DOHH2 (cell line): ENCODE measurements at regions not wholly inside any gene's neighbourhood (a gene's known extent, or its start where the extent isn't known, plus 50 kb on each side); places are given as distances from the start of the nearest gene placed in this dataset.
A peak's percentile ranks its signal among the peaks of the same experiment; 100 is the strongest.

Experiments
- H3F3A ChIP-seq: fragments of 200-600 bp; sonication (generic), shearing (Covaris generic); 2 replicates; pipeline ENCODE4 v1.6.0; 2016; ENCODE audit warnings: antibody characterized with exemption, mild to moderate bottlenecking; ENCODE audit not compliant: control insufficient read depth, insufficient read depth
- H3K27ac ChIP-seq: fragments of 200-600 bp; sonication (generic); 2 replicates; pipeline ENCODE4 v1.5.1; 2014; ENCODE audit warnings: low read depth, mild to moderate bottlenecking, low read length, moderate library complexity
- H3K27me3 ChIP-seq: fragments of 200-600 bp; sonication (generic); 2 replicates; pipeline ENCODE4 v1.6.1; 2014; ENCODE audit warnings: mild to moderate bottlenecking, low read length, mixed read lengths; ENCODE audit not compliant: control insufficient read depth
- H3K36me3 ChIP-seq: fragments of 200-600 bp; sonication (generic); 2 replicates; pipeline ENCODE4 v1.6.1; 2014; ENCODE audit warnings: mild to moderate bottlenecking, low read length, moderate library complexity, mixed read lengths; ENCODE audit not compliant: control insufficient read depth
- H3K4me1 ChIP-seq: fragments of 200-600 bp; sonication (generic); 2 replicates; pipeline ENCODE4 v1.6.1; 2014; ENCODE audit warnings: mild to moderate bottlenecking, low read length, mixed read lengths; ENCODE audit not compliant: control insufficient read depth
- H3K4me2 ChIP-seq: fragments of 200-600 bp; sonication (generic); 2 replicates; pipeline ENCODE4 v1.6.0; 2014; ENCODE audit warnings: mild to moderate bottlenecking, low read length, moderate library complexity
- H3K4me3 ChIP-seq: fragments of 200-600 bp; sonication (generic); 2 replicates; pipeline ENCODE4 v1.5.1; 2014; ENCODE audit warnings: mild to moderate bottlenecking, low read length, mixed read lengths
- H3K79me2 ChIP-seq: fragments of 200-600 bp; sonication (generic); 2 replicates; pipeline ENCODE4 v1.6.1; 2014; ENCODE audit warnings: mild to moderate bottlenecking, low read length, mixed read lengths; ENCODE audit not compliant: control insufficient read depth
- H3K9me2 ChIP-seq: fragments of 200-600 bp; sonication (generic); replicated peaks from 2 replicates; pipeline ENCODE4 v1.6.1; 2014; ENCODE audit warnings: mild to moderate bottlenecking, low read length, mixed read lengths; ENCODE audit not compliant: control insufficient read depth
- H3K9me3 ChIP-seq: fragments of 200-600 bp; sonication (generic); 2 replicates; pipeline ENCODE4 v1.6.1; 2014; ENCODE audit warnings: antibody characterized with exemption, low read length, mixed read lengths; ENCODE audit not compliant: control insufficient read depth, insufficient read depth
- H4K20me1 ChIP-seq: fragments of 200-600 bp; sonication (generic); 2 replicates; pipeline ENCODE4 v1.6.0; 2014; ENCODE audit warnings: low read depth, mild to moderate bottlenecking, antibody characterized with exemption, low read length, moderate library complexity; ENCODE audit not compliant: control insufficient read depth, insufficient read depth
- CTCF ChIP-seq: fragments of 200-600 bp; sonication (generic); IDR thresholded peaks from one replicate; pipeline ENCODE4 v1.5.1; 2014; ENCODE audit warnings: antibody characterized with exemption, mild to moderate bottlenecking, low read depth, low read length; ENCODE audit not compliant: poor library complexity, severe bottlenecking
- EZH2phosphoT487 ChIP-seq: fragments of 200-600 bp; sonication (generic); IDR thresholded peaks from 2 replicates; pipeline ENCODE4 v1.6.1; 2017; ENCODE audit warnings: borderline replicate concordance, mild to moderate bottlenecking, antibody characterized with exemption, low read length, moderate library complexity, mixed read lengths

- no peaks in the 10 kb centered on the region for H3K9me2 ChIP-seq
- H3K79me2 ChIP-seq, result no peaks in the 10 kb centered on the region
- H3K4me3 ChIP-seq, result no peak overlapping the region
- H3K27me3 ChIP-seq, result no peaks in the 10 kb centered on the region
- no peaks in the 10 kb centered on the region for H3F3A ChIP-seq
- no peaks in the 10 kb centered on the region for H3K4me1 ChIP-seq
- H4K20me1 ChIP-seq, result no peaks in the 10 kb centered on the region
- H3K27ac ChIP-seq, result no peak overlapping the region
- H3K9me3 ChIP-seq, result no peaks in the 10 kb centered on the region
- H3K4me2 ChIP-seq, result no peak overlapping the region
- TF ChIP-seq CTCF (no peak), EZH2phosphoT487 (no peak)
- no peaks in the 10 kb centered on the region for H3K36me3 ChIP-seq
Observed at GRCh38 chrY:15415165-15415564, 890.8 kb downstream of the NLGN4Y start.

GRCh38 chrY:15418613-15419012 is 894.3 kb downstream of the NLGN4Y start:
- Histone ChIP-seq H3K9me2 (no peaks in the 10 kb centered on the region), H3K4me3 (no peak overlapping the region), H3K36me3 (no peaks in the 10 kb centered on the region), H3K4me2 (no peak overlapping the region), H3K9me3 (no peaks in the 10 kb centered on the region), H3K4me1 (no peaks in the 10 kb centered on the region), H3F3A (no peaks in the 10 kb centered on the region), H3K79me2 (no peaks in the 10 kb centered on the region), H4K20me1 (no peaks in the 10 kb centered on the region), H3K27ac (no peak overlapping the region), H3K27me3 (no peaks in the 10 kb centered on the region)
- TF ChIP-seq EZH2phosphoT487 (no peak), CTCF (no peak)

GRCh38 chrY:15424665-15425132 is 900.4 kb downstream of the NLGN4Y start:
- no peaks in the 10 kb centered on the region for H3K27me3 ChIP-seq
- no peaks in the 10 kb centered on the region for H4K20me1 ChIP-seq
- H3K9me3 ChIP-seq, result no peaks in the 10 kb centered on the region
- TF ChIP-seq CTCF (no peak), EZH2phosphoT487 (no peak)
- H3K4me1 ChIP-seq, result no peaks in the 10 kb centered on the region
- no peak overlapping the region for H3K27ac ChIP-seq
- no peaks in the 10 kb centered on the region for H3F3A ChIP-seq
- H3K4me3 ChIP-seq, result 0 out of 2 replicates have a peak overlapping the region, but pooled peaks have one; percentile 20
- H3K9me2 ChIP-seq, result no peaks in the 10 kb centered on the region
- H3K79me2 ChIP-seq, result no peaks in the 10 kb centered on the region
- H3K4me2 ChIP-seq, result peak overlapping the region; percentile 21; the same call in 1 of the 2 replicates
- no peaks in the 10 kb centered on the region for H3K36me3 ChIP-seq
